ENCODE measurements at regions not wholly inside any gene's neighbourhood (a gene's known extent, or its start where the extent isn't known, plus 50 kb on each side); places are given as distances from the start of the nearest gene placed in this dataset.

- TF ChIP-seq, protein P1, sequence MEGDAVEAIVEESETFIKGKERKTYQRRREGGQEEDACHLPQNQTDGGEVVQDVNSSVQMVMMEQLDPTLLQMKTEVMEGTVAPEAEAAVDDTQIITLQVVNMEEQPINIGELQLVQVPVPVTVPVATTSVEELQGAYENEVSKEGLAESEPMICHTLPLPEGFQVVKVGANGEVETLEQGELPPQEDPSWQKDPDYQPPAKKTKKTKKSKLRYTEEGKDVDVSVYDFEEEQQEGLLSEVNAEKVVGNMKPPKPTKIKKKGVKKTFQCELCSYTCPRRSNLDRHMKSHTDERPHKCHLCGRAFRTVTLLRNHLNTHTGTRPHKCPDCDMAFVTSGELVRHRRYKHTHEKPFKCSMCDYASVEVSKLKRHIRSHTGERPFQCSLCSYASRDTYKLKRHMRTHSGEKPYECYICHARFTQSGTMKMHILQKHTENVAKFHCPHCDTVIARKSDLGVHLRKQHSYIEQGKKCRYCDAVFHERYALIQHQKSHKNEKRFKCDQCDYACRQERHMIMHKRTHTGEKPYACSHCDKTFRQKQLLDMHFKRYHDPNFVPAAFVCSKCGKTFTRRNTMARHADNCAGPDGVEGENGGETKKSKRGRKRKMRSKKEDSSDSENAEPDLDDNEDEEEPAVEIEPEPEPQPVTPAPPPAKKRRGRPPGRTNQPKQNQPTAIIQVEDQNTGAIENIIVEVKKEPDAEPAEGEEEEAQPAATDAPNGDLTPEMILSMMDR (IDR thresholded peaks at IDR 0.05) = no peak
- TF ChIP-seq POLR2A (IDR thresholded peaks at IDR 0.05) = no peak
- no peak overlapping the region for H3K4me3 ChIP-seq
- no peak for DNase-seq
- no peaks in the 10 kb centered on the region for H3K36me3 ChIP-seq
- no peaks in the 10 kb centered on the region for H3K27me3 ChIP-seq
- no peaks in the 10 kb centered on the region for H3K9me3 ChIP-seq
- H3K27ac ChIP-seq = no peak overlapping the region
- H3K4me1 ChIP-seq = no peaks in the 10 kb centered on the region
These were observed 56.7 kb upstream of the ZNF804A start for GRCh38 chr2:184541591-184541990.

GRCh38 chr2:184543832-184544231 lies 54.5 kb upstream of the ZNF804A start:
- Histone ChIP-seq H3K27me3 (no peaks in the 10 kb centered on the region), H3K36me3 (no peaks in the 10 kb centered on the region), H3K4me1 (no peaks in the 10 kb centered on the region), H3K27ac (no peak overlapping the region), H3K9me3 (no peaks in the 10 kb centered on the region), H3K4me3 (no peak overlapping the region)
- TF ChIP-seq, protein P1 (IDR thresholded peaks at IDR 0.05) = no peak
- TF ChIP-seq POLR2A (IDR thresholded peaks at IDR 0.05) = no peak
- no peak for DNase-seq

Small RNA genes in the stretch of these regions (small RNA-seq; reads per million reads assigned to genes)
- gene MIR548AE1 = 0 reads per million in 2 donors

Data from Peyer's patch (tissue), 4 donors.